ENCODE measurements at regions not wholly inside any gene's neighbourhood (a gene's known extent, or its start where the extent isn't known, plus 50 kb on each side); places are given as distances from the start of the nearest gene placed in this dataset.

GRCh38 chr11:131193031-131193501 lies 177.3 kb upstream of the NTM start:
- TF ChIP-seq EZH2phosphoT487 (IDR thresholded peaks at IDR 0.05; ENCODE audit: low read depth): no peak
- no peak for TF ChIP-seq CTCF (IDR thresholded peaks at IDR 0.05; ENCODE audit: low read depth, low read length)
- H3K27ac ChIP-seq (ENCODE audit: low read length): no peak overlapping the region
- no peaks in the 10 kb centered on the region for H3K79me2 ChIP-seq (ENCODE audit: low read length)
- H3K27me3 ChIP-seq (ENCODE audit: low read depth, low read length): peaks cover 50% of the 10 kb centered on the region
- H3K4me3 ChIP-seq (ENCODE audit: low read length): no peak overlapping the region
- H3K4me2 ChIP-seq (ENCODE audit: low read length): no peak overlapping the region
- H3K36me3 ChIP-seq (replicated peaks; ENCODE audit: low read depth, low read length): no peaks in the 10 kb centered on the region
- H3K9ac ChIP-seq (ENCODE audit: low read length): no peak overlapping the region
- no peaks in the 10 kb centered on the region for H3K9me3 ChIP-seq (ENCODE audit: insufficient read depth, low read length)
- H4K20me1 ChIP-seq (ENCODE audit: insufficient read depth, low read length): no peaks in the 10 kb centered on the region
- H3K4me1 ChIP-seq (ENCODE audit: low read length): no peaks in the 10 kb centered on the region
- no peak overlapping the region for H2AFZ ChIP-seq (ENCODE audit: low read depth, low read length)

GRCh38 chr11:131194726-131195125 lies 175.7 kb upstream of the NTM start:
- Histone ChIP-seq H3K9me3 (ENCODE audit: insufficient read depth, low read length) (no peaks in the 10 kb centered on the region), H4K20me1 (ENCODE audit: insufficient read depth, low read length) (no peaks in the 10 kb centered on the region), H3K4me1 (ENCODE audit: low read length) (no peaks in the 10 kb centered on the region), H3K27me3 (ENCODE audit: low read depth, low read length) (peaks cover 41% of the 10 kb centered on the region), H2AFZ (ENCODE audit: low read depth, low read length) (no peak overlapping the region), H3K79me2 (ENCODE audit: low read length) (no peaks in the 10 kb centered on the region), H3K36me3 (replicated peaks; ENCODE audit: low read depth, low read length) (no peaks in the 10 kb centered on the region), H3K9ac (ENCODE audit: low read length) (no peak overlapping the region), H3K27ac (ENCODE audit: low read length) (no peak overlapping the region), H3K4me2 (ENCODE audit: low read length) (no peak overlapping the region), H3K4me3 (ENCODE audit: low read length) (no peak overlapping the region)
- TF ChIP-seq EZH2phosphoT487 (IDR thresholded peaks at IDR 0.05; ENCODE audit: low read depth): no peak
- no peak for TF ChIP-seq CTCF (IDR thresholded peaks at IDR 0.05; ENCODE audit: low read depth, low read length)

- Histone ChIP-seq H4K20me1 (ENCODE audit: insufficient read depth, low read length) (no peaks in the 10 kb centered on the region), H3K4me2 (ENCODE audit: low read length) (no peak overlapping the region), H3K27ac (ENCODE audit: low read length) (no peak overlapping the region), H3K79me2 (ENCODE audit: low read length) (no peaks in the 10 kb centered on the region), H3K27me3 (ENCODE audit: low read depth, low read length) (peaks cover 47% of the 10 kb centered on the region), H3K4me1 (ENCODE audit: low read length) (no peaks in the 10 kb centered on the region), H2AFZ (ENCODE audit: low read depth, low read length) (no peak overlapping the region), H3K4me3 (ENCODE audit: low read length) (no peak overlapping the region), H3K9me3 (ENCODE audit: insufficient read depth, low read length) (no peaks in the 10 kb centered on the region), H3K36me3 (replicated peaks; ENCODE audit: low read depth, low read length) (no peaks in the 10 kb centered on the region), H3K9ac (ENCODE audit: low read length) (no peak overlapping the region)
- TF ChIP-seq EZH2phosphoT487 (IDR thresholded peaks at IDR 0.05; ENCODE audit: low read depth) (no peak), CTCF (IDR thresholded peaks at IDR 0.05; ENCODE audit: low read depth, low read length) (no peak)
These were observed 174.5 kb upstream of the NTM start for GRCh38 chr11:131195661-131196517.

GRCh38 chr11:131198161-131199014 lies 172.0 kb upstream of the NTM start:
- H3K4me3 ChIP-seq (ENCODE audit: low read length): no peak overlapping the region
- no peak overlapping the region for H3K9ac ChIP-seq (ENCODE audit: low read length)

More at GRCh38 chr11:131198161-131199014, 172.0 kb upstream of the NTM start:
- Histone ChIP-seq H3K27ac (ENCODE audit: low read length) (no peak overlapping the region), H3K9me3 (ENCODE audit: insufficient read depth, low read length) (no peaks in the 10 kb centered on the region), H3K79me2 (ENCODE audit: low read length) (no peaks in the 10 kb centered on the region), H3K4me2 (ENCODE audit: low read length) (no peak overlapping the region), H3K27me3 (ENCODE audit: low read depth, low read length) (peaks cover 34% of the 10 kb centered on the region), H3K4me1 (ENCODE audit: low read length) (no peaks in the 10 kb centered on the region), H3K36me3 (replicated peaks; ENCODE audit: low read depth, low read length) (no peaks in the 10 kb centered on the region), H2AFZ (ENCODE audit: low read depth, low read length) (no peak overlapping the region), H4K20me1 (ENCODE audit: insufficient read depth, low read length) (no peaks in the 10 kb centered on the region)
- TF ChIP-seq EZH2phosphoT487 (IDR thresholded peaks at IDR 0.05; ENCODE audit: low read depth): no peak
- no peak for TF ChIP-seq CTCF (IDR thresholded peaks at IDR 0.05; ENCODE audit: low read depth, low read length)

Data from OCI-LY3 (cell line).